HG03442 (cell line): ENCODE measurements at regions not wholly inside any gene's neighbourhood (a gene's known extent, or its start where the extent isn't known, plus 50 kb on each side); places are given as distances from the start of the nearest gene placed in this dataset.
"Not testable (repeated sequence)": the region's sequence is repeated elsewhere in the genome, so short reads cannot be mapped to it uniquely, and the experiment has no call there.

Experiments
- ATAC-seq: cut with Tn5 transposase; IDR thresholded peaks from one replicate; pipeline ENCODE4 v1.9.1; 2021; ENCODE audit warnings: mild to moderate bottlenecking, moderate library complexity; ENCODE audit not compliant: unreplicated experiment

DNA sequence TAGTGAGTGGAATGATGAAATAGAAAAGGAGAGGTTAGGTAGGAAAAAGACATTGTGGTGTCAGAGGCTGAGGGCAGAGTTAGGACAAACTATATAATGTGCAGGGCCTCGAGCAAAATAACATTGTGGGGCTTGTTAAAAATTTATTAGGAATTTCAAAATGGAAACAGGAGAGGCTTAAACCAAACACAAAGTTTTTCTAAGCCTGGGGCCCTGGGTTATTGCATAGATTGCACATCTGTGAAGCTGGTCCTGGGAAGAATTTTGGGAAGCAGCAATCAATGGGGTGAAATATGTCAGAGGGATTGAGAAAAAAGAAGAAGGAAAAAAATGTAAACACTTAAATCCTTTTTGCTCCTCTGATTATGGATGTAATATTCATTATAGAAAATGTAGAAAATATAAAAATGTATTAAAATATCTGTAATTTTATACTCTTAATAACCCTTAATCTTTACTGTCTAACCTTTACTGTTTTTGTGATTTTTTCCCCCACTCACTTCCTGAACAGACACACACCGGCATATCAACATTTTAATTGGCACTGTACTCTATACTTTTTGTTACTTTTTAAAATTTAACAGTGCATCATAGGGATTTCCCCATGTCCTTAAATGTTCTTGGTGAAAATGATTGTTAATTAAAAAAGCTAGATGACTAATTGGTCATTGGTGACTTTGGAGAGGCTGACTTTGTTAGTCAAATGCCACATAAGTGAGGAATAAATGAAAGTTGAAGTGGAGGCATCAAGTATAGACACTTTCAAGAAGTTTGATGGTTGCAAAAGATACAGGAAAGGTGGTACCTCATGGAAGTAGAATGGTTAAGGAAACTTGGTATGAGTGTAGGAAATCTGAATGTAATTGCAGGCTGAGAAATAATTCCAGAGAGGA is 183.4 kb downstream of the NFKBIZ start:
- ATAC-seq, result no peak

DNA sequence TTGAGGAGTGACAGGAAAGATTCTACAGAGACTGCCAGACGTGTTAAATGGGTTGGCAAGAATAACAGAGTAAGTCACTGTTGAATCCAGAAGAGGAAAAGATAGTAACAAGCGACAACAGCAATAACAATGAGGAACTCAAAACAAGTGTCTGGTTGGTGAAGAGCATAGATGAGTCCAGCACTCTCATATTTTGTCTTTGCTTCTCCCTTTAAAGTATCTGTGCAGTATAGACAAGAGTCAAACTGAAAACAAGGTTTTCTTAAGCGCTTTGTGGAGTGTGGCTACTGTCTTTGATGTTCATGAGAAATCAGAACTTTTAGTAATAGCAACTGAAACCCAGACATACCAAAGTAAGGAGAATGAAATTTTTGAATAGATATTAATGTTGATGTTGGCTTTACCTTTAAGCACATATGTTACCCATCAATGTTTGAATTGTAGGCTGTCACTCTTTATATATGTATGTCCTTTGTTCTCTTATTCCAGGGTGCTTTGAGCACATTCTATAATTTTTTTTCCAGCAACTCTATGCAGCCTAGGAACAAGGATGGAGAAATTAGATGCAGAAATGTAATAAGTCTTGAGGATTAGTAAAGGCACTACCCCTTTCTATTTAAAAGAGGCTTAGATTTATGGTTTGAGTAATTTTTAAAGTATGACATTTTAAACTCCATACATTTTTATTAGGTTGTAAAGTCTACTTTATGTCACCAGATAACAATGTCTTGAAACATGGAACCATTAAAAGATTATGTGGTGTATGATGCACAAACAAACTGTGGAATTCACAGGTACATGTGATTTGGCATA is 185.5 kb downstream of the NFKBIZ start:
- peak; percentile 48 for ATAC-seq

DNA sequence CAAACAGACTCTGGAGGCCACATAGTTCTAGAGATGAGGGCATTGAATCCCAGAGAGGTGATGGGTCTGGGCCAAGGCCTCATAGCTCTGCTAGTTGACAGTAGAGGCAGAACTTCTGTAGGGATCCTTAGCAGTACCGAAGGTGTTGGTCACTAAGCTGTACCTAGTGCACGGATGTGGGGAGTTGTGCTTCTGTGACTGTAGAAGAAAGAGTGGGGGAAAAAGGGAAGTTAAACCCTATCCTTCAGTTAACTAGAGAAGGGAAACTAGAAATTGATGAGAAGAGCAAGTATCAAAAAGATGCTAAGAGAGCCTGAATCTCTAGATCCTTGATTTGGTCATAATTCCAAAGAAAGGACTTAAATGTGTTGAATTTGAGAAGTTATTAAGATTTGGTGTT is 186.7 kb downstream of the NFKBIZ start:
- peak; percentile 32 for ATAC-seq

DNA sequence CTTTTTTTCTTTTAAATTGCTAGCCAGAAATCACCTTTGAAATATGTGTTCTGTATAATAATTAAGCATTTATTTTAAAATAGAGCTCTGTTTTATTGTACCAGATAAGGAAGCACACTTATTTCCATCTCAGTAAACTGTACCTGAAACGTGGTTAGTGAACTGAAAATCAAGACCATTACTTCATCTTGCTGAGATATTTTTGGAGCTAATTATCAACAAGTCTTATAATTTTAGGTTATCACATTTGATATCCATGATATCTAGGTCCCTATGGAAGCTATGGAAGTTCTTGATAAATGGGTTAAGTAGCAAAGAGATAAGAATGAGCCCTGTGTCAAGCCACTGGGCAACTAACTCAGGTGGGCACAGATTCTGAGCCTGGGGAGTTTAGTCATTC is 187.2 kb downstream of the NFKBIZ start:
- no peak for ATAC-seq

DNA sequence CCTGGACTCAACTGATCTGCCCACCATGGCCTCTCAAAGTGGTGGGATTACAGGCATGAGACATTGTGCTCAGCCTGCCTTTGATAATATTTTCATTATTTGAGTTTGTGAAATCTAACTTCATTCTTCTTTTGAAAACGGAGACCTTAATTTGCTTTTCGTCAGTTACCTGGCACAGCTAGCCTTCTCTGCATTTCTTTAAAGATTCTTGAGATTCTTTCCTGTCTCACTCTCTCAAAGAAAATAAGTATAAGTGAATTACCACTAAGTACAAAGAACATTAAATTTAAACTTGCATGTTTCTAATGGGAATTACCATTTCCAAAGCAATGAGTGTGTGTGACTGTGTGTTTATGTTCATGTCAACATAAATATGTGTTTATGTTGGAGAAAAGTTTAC is 187.9 kb downstream of the NFKBIZ start:
- ATAC-seq, result no peak

DNA sequence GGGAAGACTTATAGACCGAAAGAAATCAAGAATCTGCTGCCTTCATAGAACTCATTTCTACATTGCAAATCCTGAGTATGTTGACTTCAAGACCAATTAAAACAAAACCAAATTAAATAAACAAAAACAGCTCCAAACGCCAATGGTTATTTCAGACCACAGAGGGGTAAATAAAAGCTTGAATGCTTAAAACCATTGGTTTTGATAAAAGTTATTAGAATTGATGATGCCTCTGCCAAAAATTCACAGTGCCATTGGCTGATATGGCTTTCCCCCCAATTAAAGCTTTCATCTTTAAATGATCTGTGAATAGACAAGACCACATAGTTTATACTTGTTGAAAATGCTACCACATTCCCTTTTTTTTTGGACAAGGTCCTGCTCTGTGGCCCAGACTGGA is 188.5 kb downstream of the NFKBIZ start:
- ATAC-seq, result no peak

DNA sequence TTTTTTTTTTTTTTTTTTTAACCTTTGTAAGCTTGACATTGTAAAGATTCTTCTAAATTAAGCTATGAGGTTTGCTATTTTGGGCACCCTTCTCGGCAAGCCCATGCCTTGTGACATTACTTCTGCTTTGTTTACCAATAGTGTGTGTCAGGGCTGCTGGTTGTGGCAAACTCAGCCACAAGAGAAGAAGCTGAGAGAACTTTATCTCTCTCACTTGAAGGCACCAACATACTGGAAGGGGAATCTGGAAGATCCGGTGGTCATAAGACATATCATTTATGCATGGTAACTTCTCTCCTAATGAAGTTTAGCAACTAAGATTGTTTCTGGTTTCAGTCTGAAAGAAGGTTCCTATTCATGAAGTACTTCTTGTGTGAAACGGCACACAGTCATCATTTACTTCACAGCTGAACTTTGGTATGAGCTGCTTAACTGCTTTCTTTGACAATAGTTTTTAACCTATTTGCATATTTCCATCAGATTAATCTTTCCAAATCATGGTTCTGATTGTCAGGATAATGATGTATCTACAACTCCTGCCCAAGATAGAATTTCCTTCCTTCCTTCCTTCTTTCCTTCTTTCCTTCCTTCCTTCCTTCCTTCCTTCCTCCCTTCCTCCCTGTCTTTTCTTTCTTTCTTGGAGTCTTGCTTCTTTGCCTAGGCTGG is 189.3 kb downstream of the NFKBIZ start:
- peak; percentile 86 for ATAC-seq

DNA sequence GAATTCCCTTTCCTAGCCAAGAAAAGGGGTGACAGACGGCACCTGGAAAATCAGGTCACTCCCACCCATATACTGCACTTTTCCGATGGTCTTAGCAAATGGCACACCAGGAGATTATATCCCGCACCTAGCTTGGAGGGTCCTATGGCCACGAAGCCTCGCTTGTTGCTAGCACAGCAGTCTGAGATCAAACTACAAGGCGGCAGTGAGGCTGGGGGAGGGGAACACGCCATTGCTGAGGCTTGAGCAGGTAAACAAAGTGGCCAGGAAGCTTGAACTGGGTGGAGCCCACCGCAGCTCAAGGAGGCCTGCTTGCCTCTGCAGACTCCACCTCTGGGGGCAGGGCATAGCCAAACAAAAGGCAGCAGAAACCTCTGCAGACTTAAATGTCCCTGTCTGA is 190.8 kb downstream of the NFKBIZ start:
- ATAC-seq, result not testable (repeated sequence)

DNA sequence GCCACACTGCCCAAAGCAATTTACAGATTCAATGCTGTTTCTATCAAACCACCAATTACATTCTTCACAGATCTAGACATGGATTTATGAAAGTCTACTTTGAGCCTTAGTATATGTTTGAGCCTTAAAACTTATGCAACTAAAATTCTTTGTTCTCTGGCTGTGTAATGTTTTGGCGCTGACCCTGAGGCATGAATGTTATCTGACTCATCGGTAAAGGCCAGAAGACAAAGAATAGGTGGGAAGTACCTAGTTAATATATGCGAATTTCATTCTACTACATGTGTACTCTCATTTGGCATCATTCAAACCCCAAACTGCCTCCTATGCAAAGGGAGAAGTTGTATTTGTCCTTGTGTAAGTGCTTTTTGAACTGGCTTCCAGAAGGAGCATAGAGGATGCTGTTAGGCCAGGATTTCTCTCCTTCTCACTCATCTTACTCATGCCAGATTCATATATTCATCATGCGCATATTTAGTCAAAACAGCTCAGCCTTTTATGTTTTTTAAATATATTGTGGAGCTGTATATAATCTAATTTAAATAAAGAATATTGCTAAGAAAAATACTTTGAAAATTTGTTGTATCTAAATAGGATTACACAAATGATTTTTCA is 204.2 kb downstream of the NFKBIZ start:
- ATAC-seq, result peak; percentile 50

DNA sequence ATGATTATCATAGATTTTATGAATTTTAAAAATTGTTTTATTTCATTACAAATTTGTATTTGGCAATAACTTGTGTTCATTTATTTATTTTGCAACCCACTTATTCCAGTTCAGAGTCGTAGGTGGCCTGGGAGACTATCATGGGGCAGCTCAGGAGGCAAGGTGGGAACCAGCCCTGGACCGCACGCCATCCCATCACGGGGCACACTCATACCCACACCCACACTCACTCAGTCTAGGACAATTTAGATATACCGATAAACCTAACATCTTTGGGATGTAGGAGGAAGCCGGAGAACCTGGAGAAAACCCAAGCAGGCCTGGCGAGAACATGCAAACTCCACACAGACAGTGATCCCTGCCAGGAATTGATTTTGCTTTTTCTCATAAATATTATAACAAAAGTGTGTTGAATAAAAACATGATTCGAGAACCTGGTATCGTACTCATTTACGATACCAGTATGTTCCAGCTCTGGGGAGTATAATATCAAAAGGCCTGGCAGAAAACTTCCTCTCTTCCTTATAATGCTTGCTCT is 205.3 kb downstream of the NFKBIZ start:
- no peak for ATAC-seq

DNA sequence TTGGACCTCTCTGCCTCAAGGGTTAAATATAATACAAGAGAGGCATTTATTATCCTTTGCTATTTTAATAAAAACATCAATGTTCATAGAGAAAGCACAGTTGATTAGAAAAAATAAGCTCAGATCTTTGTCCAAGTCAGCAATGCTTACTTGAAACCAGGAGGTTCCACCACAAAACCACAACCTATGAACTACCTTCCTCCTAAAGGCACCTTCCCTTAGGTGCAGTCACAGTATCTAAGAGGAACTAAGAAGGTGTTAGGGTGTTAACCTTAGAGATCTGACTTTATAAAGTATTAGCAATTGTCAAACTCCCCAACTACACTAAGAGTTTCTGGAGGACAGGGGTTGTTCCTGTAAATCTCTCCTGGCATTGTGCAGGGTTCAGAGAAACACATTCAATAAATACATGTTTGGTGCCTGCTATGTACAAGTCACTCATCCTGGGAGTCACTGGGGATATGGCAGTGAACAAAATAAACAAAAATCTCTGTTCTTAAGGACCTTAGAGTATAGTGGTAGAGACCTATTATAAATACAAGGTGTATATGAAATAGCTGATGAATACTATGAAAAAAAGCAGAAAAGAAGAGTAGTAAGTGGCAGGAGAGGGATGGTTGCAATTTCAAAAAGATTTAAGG is 208.6 kb downstream of the NFKBIZ start:
- ATAC-seq, result peak; percentile 77

DNA sequence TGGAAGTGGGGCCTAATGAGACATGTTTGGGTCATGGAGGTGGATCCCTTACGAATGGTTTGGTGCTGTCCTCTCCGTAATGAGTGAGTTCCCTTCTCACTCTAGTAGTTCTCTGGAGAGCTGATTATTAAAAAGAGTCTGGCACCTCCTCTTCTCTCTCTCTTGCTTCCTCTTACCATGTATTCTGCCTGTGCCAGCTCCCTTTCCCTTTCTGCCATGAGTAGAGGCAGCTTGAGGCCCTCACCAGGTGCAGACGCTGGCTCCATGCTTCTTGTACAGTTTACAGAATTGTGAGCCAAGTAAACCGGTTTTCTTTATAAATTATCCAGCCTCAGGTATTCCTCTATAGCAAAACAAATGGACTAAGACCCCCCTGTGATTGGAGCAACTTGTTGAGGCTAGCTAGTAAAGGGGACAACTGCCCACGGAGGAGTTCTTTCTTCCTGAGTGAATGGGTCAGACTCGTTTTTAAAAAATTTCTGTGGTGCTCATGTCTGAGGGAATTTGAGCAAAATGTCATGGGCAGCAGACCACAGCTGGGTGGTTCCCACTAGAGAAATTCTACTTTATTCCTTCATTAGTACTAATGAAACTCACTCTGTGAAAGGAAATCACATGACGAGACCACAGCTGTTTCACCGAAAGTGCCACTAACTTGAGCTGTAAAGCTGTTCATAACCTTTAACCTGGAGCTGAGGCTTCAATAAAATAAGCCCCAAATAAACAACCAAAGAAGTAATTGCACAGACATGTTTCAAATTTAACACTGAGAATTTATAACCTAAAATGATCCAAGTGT is 210.0 kb downstream of the NFKBIZ start:
- ATAC-seq, result peak; percentile 67

DNA sequence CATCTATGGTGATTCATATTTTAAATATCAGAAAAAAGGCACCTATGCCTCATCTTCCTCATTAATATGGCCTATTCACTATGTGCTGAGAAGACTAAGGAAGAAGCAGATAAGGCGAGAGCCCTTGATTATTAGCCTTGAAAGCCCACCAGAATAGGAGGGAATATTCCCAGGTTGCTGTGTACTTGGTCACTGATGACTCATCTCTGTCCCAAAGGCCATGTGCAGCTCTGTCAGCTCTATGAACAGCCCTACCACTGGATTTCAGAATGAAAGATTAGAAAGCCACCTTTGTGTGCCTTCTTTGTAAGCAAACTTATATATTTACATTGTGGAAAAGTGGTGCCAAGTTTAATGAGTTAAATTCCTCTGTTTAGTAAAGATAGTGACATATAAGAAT is 211.5 kb downstream of the NFKBIZ start:
- ATAC-seq, result peak; percentile 33

DNA sequence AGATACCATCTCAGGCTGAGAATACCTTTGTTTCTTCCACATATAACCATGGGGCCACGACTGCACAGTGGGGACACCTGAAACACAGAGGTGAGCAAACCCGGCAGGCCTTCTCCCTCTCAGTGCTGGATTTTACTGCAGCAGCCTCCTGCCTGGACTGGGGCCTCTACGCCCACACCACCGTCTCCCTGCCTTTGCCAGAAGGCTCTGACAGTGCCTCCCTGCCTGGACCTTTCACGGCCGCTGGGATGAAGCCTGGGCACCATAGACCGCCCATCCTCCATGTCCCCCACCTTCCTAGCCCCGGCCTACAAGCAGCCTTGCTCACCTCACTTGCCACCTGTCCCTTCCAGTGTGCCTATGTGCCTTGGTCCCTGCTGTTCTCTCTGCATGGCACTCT is 214.3 kb downstream of the NFKBIZ start:
- ATAC-seq, result no peak

DNA sequence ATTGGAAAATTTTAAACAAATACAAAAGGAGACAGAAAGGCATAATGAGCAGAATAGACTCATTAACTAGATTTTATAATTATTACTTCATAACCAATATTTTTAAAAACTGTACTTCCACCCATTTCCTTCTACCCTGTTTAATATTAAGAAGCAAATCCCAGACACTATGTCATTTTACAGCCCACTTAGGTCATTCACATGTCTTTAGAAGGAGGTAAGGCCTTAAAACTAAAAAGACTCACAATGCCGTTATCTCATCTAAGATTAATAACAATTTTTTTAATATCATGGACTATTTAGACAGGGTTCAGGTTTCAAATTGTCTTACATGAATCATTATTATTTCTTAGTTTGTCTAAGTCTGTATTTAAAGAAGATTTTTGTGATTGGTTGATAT is 217.2 kb downstream of the NFKBIZ start:
- no peak for ATAC-seq

DNA sequence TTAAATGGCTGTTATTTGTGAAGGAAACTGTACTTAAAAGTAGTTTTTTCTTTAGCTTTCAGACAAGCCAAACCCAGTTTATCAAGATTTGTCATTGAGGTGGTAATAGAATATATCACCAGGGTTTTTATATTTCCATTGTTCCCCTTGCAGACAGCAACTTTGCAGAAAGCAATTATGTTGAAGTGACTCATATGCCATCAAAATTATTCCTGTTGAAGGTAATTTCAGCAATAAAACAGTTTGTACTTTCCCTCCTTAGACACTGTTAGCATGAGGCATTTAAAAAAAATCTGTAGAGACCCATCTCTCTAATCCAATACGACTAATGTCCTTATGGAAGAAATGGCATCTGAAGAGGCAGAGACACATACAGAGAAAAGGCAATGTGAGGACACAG is 219.0 kb downstream of the NFKBIZ start:
- ATAC-seq, result no peak

DNA sequence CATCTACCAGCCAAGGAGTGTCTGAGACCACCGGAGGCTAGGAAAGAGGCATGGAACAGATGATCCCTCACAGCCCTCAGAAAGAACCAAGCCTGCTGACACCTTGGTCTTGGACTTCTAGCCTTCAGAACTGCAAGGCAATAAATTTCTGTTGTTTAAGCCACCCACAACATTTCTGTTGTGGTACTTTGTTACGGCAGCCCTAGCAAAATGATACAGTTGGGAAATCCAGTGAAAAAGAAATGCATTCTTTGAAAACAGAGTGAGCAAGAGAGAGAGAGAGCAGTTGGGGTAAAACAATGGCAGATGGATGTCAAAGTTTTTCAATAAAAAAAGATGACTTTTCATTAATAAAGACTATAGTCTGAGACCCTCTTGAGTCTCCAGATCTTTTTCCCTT is 219.4 kb downstream of the NFKBIZ start:
- ATAC-seq, result no peak

DNA sequence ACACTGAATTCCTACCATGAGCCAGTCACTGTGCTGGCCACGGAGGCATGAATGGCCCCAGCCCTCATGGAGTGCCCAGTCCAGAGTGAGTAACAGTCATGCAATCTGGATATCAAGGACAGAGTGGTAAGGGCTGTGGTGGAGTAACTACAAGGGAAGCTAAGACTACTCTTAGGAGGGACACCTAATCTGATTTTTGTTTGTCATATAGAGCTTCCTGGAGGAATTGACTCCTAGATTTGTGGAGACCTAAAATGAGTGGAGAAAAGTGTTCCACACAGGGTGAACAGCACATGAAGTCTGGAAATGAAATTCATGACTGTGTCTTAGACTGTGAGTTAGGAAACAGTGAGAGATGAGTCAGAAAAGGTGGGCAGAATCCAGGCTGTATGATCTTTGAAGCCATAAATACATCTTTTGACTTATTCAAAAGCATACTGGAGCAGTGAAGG is 219.9 kb downstream of the NFKBIZ start:
- ATAC-seq, result no peak

DNA sequence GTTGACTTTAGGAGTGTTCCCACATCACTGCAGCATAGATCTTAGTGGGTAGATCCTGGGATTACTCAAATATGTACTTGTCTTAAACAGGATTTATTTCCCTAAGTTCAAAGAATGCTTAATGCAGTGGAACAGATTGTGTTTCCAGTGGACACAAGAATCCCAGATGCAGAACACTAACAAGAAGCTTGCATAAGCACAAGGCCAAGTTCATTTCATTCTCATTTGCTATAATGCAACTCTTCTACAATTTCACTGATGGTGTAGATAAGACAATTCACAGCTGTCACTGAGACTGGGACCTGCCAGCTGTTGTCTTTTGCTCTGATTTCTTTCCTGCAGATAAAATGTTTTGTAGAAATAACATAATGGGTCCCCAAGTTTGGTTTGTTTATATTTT is 225.6 kb downstream of the NFKBIZ start:
- no peak for ATAC-seq
